Smooth muscle cell (in vitro differentiated cells): ENCODE measurements at regions not wholly inside any gene's neighbourhood (a gene's known extent, or its start where the extent isn't known, plus 50 kb on each side); places are given as distances from the start of the nearest gene placed in this dataset.

Experiments
- DNase-seq: peaks from one replicate; lab custom pipeline; 2025; ENCODE audit not compliant: unreplicated experiment; lab: John Stamatoyannopoulos, UW
- H2AFZ ChIP-seq: fragments of 200-600 bp; sonication (generic); 2 replicates; pipeline ENCODE4 v1.6.0; 2016; ENCODE audit warnings: antibody characterized with exemption, low read depth, mild to moderate bottlenecking
- H3F3A ChIP-seq: fragments of 200-600 bp; sonication (generic); 2 replicates; pipeline ENCODE4 v1.6.0; 2017; ENCODE audit warnings: antibody characterized with exemption, low read depth
- H3K27ac ChIP-seq: fragments of 200-600 bp; sonication (generic); 2 replicates; pipeline ENCODE4 v1.5.1; 2016; ENCODE audit warnings: low read depth, mild to moderate bottlenecking
- H3K27me3 ChIP-seq: fragments of 200-600 bp; sonication (generic); 2 replicates; pipeline ENCODE4 v1.6.1; 2016; ENCODE audit warnings: low read depth, mild to moderate bottlenecking
- H3K36me3 ChIP-seq: fragments of 200-600 bp; sonication (generic); 2 replicates; pipeline ENCODE4 v1.5.1; 2016; ENCODE audit warnings: low read depth
- H3K4me1 ChIP-seq: fragments of 200-600 bp; sonication (generic); 2 replicates; pipeline ENCODE4 v1.5.1; 2016; ENCODE audit warnings: low read depth
- H3K4me2 ChIP-seq: fragments of 200-600 bp; sonication (generic); 2 replicates; pipeline ENCODE4 v1.6.0; 2016; ENCODE audit warnings: mild to moderate bottlenecking
- H3K4me3 ChIP-seq: fragments of 200-600 bp; sonication (generic); 2 replicates; pipeline ENCODE4 v1.5.1; 2016; ENCODE audit warnings: mild to moderate bottlenecking
- H3K79me2 ChIP-seq: fragments of 200-600 bp; sonication (generic); 2 replicates; pipeline ENCODE4 v1.6.0; 2016; ENCODE audit warnings: low read depth, mild to moderate bottlenecking
- H3K9ac ChIP-seq: fragments of 200-600 bp; sonication (generic); 2 replicates; pipeline ENCODE4 v1.6.0; 2016; ENCODE audit warnings: low read depth
- H3K9me3 ChIP-seq: fragments of 200-600 bp; sonication (generic); replicated peaks from 2 replicates; pipeline ENCODE4 v1.5.1; 2016; ENCODE audit warnings: low read depth
- H4K20me1 ChIP-seq: fragments of 200-600 bp; sonication (generic); 2 replicates; pipeline ENCODE4 v1.6.0; 2016; ENCODE audit warnings: low read depth
- CTCF ChIP-seq: fragments of 200-600 bp; sonication (generic); IDR thresholded peaks from 2 replicates; pipeline ENCODE4 v1.5.1; 2017; ENCODE audit warnings: borderline replicate concordance, mild to moderate bottlenecking, antibody characterized with exemption; ENCODE audit not compliant: insufficient read depth, poor library complexity, severe bottlenecking
- WGBS: methylation state at CpG from one replicate; pipeline ENCODE4 v1.1.7; 2016; ENCODE audit warnings: low lambda C conversion rate; 5-methylcytosine and 5-hydroxymethylcytosine counted together

DNA sequence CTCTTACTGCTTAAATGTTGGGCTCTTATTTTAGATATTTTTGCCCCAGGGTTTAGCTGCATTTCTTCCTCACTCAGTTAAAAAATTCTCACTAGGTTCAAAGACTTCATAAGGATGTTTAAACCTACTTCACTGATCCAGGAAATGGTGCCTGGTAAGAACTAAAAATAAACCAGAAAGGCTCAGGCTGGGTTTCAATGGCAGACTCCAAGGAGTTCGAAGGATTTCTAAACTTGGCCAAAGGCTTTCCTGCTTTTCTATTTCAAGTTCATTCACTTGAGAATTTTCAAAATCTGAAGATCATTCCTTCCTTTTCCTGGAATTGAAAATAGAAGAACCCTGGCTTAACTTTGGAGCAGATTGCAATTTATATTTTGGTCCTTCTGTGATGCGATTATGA, 193.0 kb upstream of the MAP1B start:
- Histone ChIP-seq H3K9ac (no peak overlapping the region), H3F3A (no peaks in the 10 kb centered on the region), H3K79me2 (no peaks in the 10 kb centered on the region), H3K27ac (no peak overlapping the region), H4K20me1 (no peaks in the 10 kb centered on the region), H3K4me1 (no peaks in the 10 kb centered on the region), H3K9me3 (peaks cover 4% of the 10 kb centered on the region), H3K27me3 (no peaks in the 10 kb centered on the region), H3K36me3 (no peaks in the 10 kb centered on the region), H3K4me3 (no peak overlapping the region), H3K4me2 (no peak overlapping the region), H2AFZ (peak overlapping the region; percentile 56)
- no peak for TF ChIP-seq CTCF
- no peak for DNase-seq
- WGBS: 76% methylated on average over 2 of the region's 2 CpGs

DNA sequence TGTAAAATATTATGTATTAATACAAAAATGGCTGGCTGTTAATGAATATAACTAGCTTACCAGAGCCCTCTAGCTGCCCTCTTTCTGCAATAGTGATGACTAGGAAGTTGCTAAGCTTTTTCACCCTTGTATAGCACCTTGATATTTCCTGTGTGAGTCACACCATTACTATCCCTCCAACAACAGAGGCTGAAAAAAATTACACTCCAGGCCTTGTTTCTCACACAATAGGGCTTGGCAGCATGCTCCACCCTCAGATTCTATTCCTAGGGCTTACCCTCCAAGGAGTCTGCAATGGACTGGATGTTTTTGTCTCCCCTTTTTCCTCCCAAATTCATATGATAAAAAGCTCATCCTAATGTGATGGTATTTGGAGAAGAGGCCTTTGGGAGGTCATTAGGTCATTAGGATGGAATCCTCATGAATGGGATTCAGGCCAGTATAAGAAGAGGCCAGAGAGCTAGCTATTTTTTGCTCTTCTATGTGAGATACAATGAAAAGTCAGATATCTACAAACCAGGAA, 184.6 kb upstream of the MAP1B start:
- H3K4me3 ChIP-seq: no peak overlapping the region
- peaks cover 13% of the 10 kb centered on the region for H3K4me1 ChIP-seq
- H3K9ac ChIP-seq: no peak overlapping the region
- H3K27ac ChIP-seq: no peak overlapping the region
- no peaks in the 10 kb centered on the region for H3F3A ChIP-seq
- H4K20me1 ChIP-seq: no peaks in the 10 kb centered on the region
- peak overlapping the region; percentile 68 for H2AFZ ChIP-seq
- no peaks in the 10 kb centered on the region for H3K36me3 ChIP-seq
- no peak overlapping the region for H3K4me2 ChIP-seq
- no peaks in the 10 kb centered on the region for H3K27me3 ChIP-seq
- TF ChIP-seq CTCF: no peak
- no peaks in the 10 kb centered on the region for H3K79me2 ChIP-seq
- DNase-seq: no peak
- peaks cover 1% of the 10 kb centered on the region for H3K9me3 ChIP-seq

DNA sequence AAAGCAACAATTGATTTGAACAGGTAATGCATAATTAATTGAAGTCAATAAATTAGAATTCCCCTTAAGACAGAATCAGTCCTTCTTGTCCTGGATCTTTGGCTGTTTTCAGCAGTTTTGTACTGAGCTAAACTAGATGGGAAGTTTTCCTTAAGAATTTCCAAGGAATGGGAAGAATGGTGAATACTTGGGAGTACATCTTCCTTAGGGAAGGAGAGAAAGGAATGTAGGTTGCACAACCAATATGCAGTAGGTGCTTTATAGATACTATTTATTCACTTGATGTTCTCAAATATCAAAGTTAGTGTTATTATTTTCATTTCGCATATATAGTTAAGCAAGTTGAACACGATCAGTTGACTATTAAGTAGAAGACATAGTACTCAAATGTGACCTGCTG, 183.5 kb upstream of the MAP1B start:
- peaks cover 13% of the 10 kb centered on the region for H3K4me1 ChIP-seq
- no peaks in the 10 kb centered on the region for H3K79me2 ChIP-seq
- H3K9ac ChIP-seq: no peak overlapping the region
- no peaks in the 10 kb centered on the region for H3K36me3 ChIP-seq
- no peaks in the 10 kb centered on the region for H3K9me3 ChIP-seq
- H3K4me3 ChIP-seq: no peak overlapping the region
- H3F3A ChIP-seq: no peaks in the 10 kb centered on the region
- no peaks in the 10 kb centered on the region for H3K27me3 ChIP-seq
- no peaks in the 10 kb centered on the region for H4K20me1 ChIP-seq
- no peak overlapping the region for H2AFZ ChIP-seq
- WGBS: 71% methylated on average over 2 of the region's 2 CpGs
- DNase-seq: no peak
- no peak overlapping the region for H3K4me2 ChIP-seq
- H3K27ac ChIP-seq: no peak overlapping the region
- TF ChIP-seq CTCF: no peak

- Histone ChIP-seq H3F3A (no peaks in the 10 kb centered on the region), H3K9ac (no peak overlapping the region), H3K9me3 (no peaks in the 10 kb centered on the region), H2AFZ (no peak overlapping the region), H3K4me3 (no peak overlapping the region), H3K4me1 (peaks cover 13% of the 10 kb centered on the region), H3K36me3 (no peaks in the 10 kb centered on the region), H3K27ac (no peak overlapping the region), H3K27me3 (no peaks in the 10 kb centered on the region), H3K4me2 (no peak overlapping the region), H4K20me1 (no peaks in the 10 kb centered on the region), H3K79me2 (no peaks in the 10 kb centered on the region)
- TF ChIP-seq CTCF: no peak
- DNase-seq: no peak
These were observed 182.9 kb upstream of the MAP1B start for GRCh38 chr5:71924325-71924724.
